ACC112 (cell line): ENCODE measurements at regions not wholly inside any gene's neighbourhood (a gene's known extent, or its start where the extent isn't known, plus 50 kb on each side); places are given as distances from the start of the nearest gene placed in this dataset.

Experiments used
- H2AFZ ChIP-seq: fragments of 200-600 bp; sonication (generic); one replicate; pipeline ENCODE4 v1.6.0; 2017; ENCODE audit warnings: antibody characterized with exemption, low read length; ENCODE audit not compliant: unreplicated experiment
- H3K27ac ChIP-seq: fragments of 200-600 bp; sonication (generic); 2 replicates; pipeline ENCODE4 v1.5.1; 2014; ENCODE audit warnings: low read depth, mild to moderate bottlenecking, antibody characterized with exemption, low read length, moderate library complexity
- H3K27me3 ChIP-seq: fragments of 200-600 bp; sonication (generic); 2 replicates; pipeline ENCODE4 v1.6.1; 2014; ENCODE audit warnings: mild to moderate bottlenecking, antibody characterized with exemption, low read length, moderate library complexity, mixed read lengths; ENCODE audit not compliant: insufficient read depth
- H3K36me3 ChIP-seq: fragments of 200-600 bp; sonication (generic); 2 replicates; pipeline ENCODE4 v1.6.1; 2016; ENCODE audit warnings: mild to moderate bottlenecking, antibody characterized with exemption, low read length, moderate library complexity, mixed read lengths; ENCODE audit not compliant: insufficient read depth
- H3K4me1 ChIP-seq: fragments of 200-600 bp; sonication (generic); one replicate; pipeline ENCODE4 v1.6.1; 2016; ENCODE audit warnings: low read length, mixed read lengths; ENCODE audit not compliant: insufficient read depth, unreplicated experiment, control insufficient read depth
- H3K4me3 ChIP-seq: fragments of 200-600 bp; sonication (generic); 2 replicates; pipeline ENCODE4 v1.5.1; 2014; ENCODE audit warnings: mild to moderate bottlenecking, low read depth, low read length
- H3K79me2 ChIP-seq: fragments of 200-600 bp; sonication (generic); one replicate; pipeline ENCODE4 v1.6.0; 2016; ENCODE audit warnings: low read length; ENCODE audit not compliant: control insufficient read depth, unreplicated experiment, insufficient read depth

DNA sequence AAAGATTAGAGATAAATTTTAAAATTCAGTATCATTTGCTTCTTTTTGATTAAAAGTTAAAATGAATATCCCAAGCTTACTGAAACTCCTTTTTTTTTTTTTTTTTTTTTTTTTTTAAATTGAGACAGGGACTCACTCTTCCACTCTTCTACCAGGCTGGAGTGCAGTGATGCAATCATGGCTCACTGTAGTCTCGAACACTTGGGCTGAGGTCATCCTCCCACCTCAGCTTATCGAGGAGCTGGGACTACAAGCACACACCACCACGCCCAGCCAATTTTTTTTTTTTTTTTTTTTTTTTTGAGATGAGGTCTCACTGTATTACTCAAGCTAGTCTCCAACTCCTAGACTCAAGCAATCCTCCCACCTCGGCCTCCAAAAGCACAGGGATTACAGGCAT lies 92.1 kb upstream of the RGS18 start:
- no peaks in the 10 kb centered on the region for H3K27me3 ChIP-seq
- H3K79me2 ChIP-seq, result no peaks in the 10 kb centered on the region
- H3K27ac ChIP-seq, result no peak overlapping the region
- H2AFZ ChIP-seq, result no peak overlapping the region
- no peaks in the 10 kb centered on the region for H3K36me3 ChIP-seq
- H3K4me1 ChIP-seq, result no peaks in the 10 kb centered on the region
- no peak overlapping the region for H3K4me3 ChIP-seq

DNA sequence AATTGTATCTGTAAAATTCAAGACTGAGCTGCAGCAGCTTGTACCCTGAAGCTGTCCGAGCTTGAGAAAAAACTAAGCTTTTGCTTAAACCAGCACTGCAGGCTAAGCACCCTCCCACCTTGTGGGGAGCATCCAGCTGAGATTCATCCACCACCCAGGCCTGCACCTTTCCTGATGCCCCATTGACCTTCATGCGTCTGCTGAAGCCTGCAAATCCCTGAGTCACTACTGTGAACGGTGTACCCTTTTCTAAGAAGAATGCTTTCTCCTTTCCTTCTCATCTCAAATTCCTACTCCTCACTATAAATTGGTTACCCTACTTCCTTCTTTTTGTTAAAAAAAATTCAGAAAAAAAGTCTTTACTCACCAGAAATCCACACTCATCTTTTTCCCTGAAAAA lies 90.9 kb upstream of the RGS18 start:
- Histone ChIP-seq H3K79me2 (no peaks in the 10 kb centered on the region), H3K4me3 (no peak overlapping the region), H3K27ac (no peak overlapping the region), H2AFZ (no peak overlapping the region), H3K4me1 (no peaks in the 10 kb centered on the region), H3K27me3 (no peaks in the 10 kb centered on the region), H3K36me3 (no peaks in the 10 kb centered on the region)

DNA sequence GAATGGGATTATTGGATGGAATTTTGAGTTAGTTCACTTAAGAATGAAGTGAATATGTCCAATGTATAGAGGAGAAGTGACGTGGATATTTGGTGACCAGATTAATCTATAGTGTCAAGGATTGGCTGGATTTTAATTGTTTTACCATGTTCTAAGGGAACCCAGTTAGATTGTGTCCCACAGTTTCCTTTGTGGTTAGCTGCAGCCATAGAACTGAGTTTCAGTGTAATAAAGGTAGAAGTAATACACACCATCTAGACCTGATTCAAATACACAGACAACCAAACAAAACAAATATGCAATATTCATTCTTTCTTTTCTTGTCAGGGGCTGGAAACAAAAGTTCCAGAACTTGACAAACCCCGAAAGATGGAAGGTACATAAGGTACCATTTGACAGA lies 88.0 kb upstream of the RGS18 start:
- Histone ChIP-seq H3K27me3 (no peaks in the 10 kb centered on the region), H3K36me3 (no peaks in the 10 kb centered on the region), H3K79me2 (no peaks in the 10 kb centered on the region), H3K4me3 (no peak overlapping the region), H3K4me1 (no peaks in the 10 kb centered on the region), H3K27ac (no peak overlapping the region), H2AFZ (no peak overlapping the region)

DNA sequence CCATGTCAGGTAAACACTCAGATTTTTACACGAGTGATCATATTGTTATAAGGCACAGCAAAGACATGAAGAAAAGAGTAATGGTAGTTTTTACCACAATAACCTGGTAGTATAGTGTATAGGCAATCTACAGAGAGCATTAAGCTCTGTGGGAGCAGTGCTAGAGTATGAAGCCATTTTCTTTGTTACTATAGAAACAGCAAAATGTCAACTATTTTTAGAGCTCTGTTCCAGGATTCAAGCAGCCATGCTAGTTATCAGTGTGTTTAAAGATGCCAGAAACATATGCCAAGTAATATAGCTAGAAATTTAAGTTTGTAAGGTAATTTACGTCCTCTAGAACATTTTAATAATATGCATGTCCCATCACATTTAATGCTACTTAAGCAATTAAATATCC lies 77.6 kb upstream of the RGS18 start:
- no peak overlapping the region for H3K4me3 ChIP-seq
- no peak overlapping the region for H3K27ac ChIP-seq
- H2AFZ ChIP-seq, result no peak overlapping the region
- no peaks in the 10 kb centered on the region for H3K36me3 ChIP-seq
- no peaks in the 10 kb centered on the region for H3K4me1 ChIP-seq
- no peaks in the 10 kb centered on the region for H3K27me3 ChIP-seq
- H3K79me2 ChIP-seq, result no peaks in the 10 kb centered on the region

DNA sequence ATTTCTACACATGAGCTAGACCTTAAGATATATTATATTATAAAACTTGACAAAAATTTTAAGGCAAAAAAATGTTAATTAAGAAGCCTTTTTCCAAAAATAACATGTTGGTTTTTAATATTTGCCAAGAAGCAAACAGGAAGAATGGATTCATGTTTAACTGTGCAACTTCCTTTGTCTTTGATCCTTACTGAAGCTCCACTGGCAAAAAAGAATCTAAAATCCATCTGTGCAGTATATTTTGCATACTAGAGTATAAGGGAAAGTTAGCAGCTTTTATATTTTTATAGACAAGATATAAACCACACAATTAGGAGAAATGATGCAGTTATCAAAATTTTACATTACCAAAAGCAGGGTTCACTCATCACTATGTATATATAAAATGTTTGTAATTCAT lies 76.9 kb upstream of the RGS18 start:
- Histone ChIP-seq H2AFZ (no peak overlapping the region), H3K36me3 (no peaks in the 10 kb centered on the region), H3K4me3 (no peak overlapping the region), H3K4me1 (no peaks in the 10 kb centered on the region), H3K27me3 (no peaks in the 10 kb centered on the region), H3K27ac (no peak overlapping the region), H3K79me2 (no peaks in the 10 kb centered on the region)

DNA sequence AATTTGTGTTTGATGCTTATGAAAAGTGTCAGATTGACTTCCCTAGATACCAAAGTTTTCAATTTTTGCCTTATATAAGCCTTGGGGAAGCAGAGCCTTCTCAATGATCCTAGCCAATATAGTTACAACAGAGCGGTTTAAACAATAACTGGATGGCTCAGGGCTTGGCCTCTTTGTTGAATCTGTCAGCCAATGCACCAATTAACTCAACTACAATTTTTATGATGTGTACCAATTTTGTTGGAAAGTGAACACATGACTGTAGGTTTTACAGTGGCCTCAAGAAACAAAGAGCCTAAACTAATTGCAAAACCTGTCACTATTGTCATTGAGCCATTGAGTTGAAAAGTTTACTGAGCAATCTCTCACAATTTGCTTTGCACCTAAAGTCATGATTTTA lies 71.6 kb upstream of the RGS18 start:
- Histone ChIP-seq H3K4me1 (no peaks in the 10 kb centered on the region), H3K79me2 (no peaks in the 10 kb centered on the region), H3K27ac (no peak overlapping the region), H3K36me3 (no peaks in the 10 kb centered on the region), H3K27me3 (no peaks in the 10 kb centered on the region), H3K4me3 (no peak overlapping the region), H2AFZ (no peak overlapping the region)

DNA sequence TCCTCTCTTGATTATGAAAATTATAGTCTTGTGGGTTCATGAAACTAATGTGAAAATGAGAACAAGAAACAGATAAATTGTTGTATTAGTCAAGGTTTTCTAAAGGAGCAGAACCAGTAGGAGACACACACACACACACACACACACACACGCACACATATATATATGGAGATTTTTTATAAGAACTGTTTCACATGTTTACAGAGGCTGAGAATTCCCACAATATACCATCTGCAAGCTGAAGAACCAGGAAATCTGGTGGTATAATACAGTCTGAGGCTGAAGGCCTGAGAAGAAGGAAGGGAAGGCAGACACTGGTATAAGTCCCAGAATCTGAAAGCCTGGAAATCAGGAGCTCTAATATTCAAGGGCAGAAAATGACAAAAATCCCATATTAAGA lies 70.9 kb upstream of the RGS18 start:
- Histone ChIP-seq H3K4me3 (no peak overlapping the region), H3K27me3 (no peaks in the 10 kb centered on the region), H3K79me2 (no peaks in the 10 kb centered on the region), H3K4me1 (no peaks in the 10 kb centered on the region), H2AFZ (no peak overlapping the region), H3K27ac (no peak overlapping the region), H3K36me3 (no peaks in the 10 kb centered on the region)

DNA sequence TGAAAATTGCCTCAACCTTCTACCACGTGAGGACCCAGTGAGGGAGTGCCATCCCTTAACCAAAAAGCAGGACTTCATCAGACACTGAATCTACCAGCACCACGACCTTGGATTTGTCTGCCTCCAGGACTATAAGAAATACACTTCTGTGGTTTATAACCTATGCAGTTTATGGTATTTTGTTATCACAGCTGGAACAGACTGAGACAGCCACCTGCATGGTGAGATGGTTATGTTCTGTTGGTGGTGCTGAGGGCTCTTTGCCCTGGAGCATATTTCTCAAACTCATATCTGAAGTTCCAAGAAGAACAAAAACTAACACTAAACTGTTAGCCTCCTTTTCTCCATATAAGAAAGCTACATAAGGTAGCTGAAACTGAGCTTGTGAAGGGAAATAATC lies 69.8 kb upstream of the RGS18 start:
- Histone ChIP-seq H3K79me2 (no peaks in the 10 kb centered on the region), H3K27ac (no peak overlapping the region), H3K4me1 (no peaks in the 10 kb centered on the region), H3K4me3 (no peak overlapping the region), H3K36me3 (no peaks in the 10 kb centered on the region), H2AFZ (no peak overlapping the region), H3K27me3 (no peaks in the 10 kb centered on the region)

DNA sequence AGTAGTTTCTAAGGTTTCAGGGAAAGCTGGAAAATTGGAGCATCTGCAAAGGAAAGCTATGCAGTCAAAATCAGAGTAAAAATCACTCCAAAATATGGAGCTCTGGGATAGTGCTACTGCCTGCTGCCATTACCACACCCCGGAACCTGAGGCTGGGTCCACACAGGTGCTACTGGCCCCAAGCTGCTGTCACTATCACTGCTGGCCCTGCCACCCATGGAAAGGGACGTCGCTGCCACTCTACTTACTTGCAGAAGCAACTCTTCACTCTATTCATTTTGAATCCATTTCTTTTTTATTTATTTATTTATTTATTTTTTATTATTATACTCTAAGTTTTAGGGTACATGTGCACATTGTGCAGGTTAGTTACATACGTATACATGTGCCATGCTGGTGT lies 60.3 kb upstream of the RGS18 start:
- Histone ChIP-seq H3K79me2 (no peaks in the 10 kb centered on the region), H3K4me3 (no peak overlapping the region), H3K36me3 (no peaks in the 10 kb centered on the region), H3K27me3 (no peaks in the 10 kb centered on the region), H3K4me1 (no peaks in the 10 kb centered on the region), H3K27ac (no peak overlapping the region), H2AFZ (no peak overlapping the region)

DNA sequence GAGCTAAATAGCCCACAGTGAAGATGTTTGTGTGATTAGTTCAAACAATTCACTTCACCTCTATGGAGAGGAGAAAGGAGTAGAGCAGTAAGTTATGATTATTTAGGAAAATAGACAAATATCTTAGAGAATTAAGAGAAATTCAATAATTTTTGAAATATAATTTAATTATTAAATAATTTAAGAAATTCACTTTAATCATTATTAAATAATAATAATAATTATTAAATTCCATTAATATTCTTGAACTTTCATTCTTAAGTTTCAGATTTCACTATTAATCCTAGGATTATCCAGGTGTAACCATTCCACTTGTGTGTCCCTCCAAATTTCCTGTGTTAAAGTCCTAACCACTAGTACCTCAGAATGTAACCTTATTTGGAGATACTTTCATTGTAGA lies 58.9 kb upstream of the RGS18 start:
- H3K4me3 ChIP-seq, result no peak overlapping the region
- no peaks in the 10 kb centered on the region for H3K79me2 ChIP-seq
- H3K27ac ChIP-seq, result no peak overlapping the region
- no peak overlapping the region for H2AFZ ChIP-seq
- H3K27me3 ChIP-seq, result no peaks in the 10 kb centered on the region
- H3K36me3 ChIP-seq, result no peaks in the 10 kb centered on the region
- H3K4me1 ChIP-seq, result peaks cover 5% of the 10 kb centered on the region

DNA sequence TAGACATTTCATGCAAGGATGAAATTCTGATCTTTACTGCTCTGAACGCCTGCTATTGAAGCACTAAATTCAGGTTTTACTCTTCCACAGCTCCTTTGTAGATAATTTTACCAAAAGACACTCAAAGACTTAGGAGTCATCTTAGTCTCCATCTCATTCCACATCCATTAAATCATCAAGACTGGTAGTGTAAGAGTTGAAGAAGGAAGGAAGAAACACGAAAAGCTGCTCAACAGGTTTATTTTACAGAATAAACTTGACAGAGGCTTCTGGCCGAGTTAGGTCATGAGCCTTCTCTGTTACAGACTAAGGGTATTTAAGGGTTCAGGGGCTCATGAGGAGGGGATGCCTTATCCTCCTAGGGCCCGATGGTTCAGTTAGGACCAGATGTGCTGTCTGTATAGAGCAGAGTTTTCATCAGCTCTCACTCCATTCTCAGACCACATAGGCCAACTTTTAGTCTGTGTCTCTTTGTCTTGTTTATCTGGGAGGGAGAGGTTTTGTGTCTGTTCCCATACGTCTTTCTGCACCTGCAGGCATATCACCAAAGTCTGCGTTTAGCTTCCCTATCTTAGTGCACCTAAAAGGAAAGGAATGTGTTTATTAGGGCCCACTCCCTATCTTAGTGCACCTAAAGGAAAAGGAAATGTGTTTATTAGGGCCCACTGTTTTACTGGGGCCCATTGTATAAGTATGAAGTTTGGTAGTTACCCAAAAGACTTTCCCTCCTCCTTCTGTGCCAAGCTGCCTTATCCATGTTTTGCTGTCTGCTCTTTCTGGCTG lies 57.4 kb upstream of the RGS18 start:
- Histone ChIP-seq H3K4me3 (no peak overlapping the region), H3K27ac (no peak overlapping the region), H3K27me3 (no peaks in the 10 kb centered on the region), H3K4me1 (peaks cover 16% of the 10 kb centered on the region), H2AFZ (no peak overlapping the region), H3K79me2 (no peaks in the 10 kb centered on the region), H3K36me3 (no peaks in the 10 kb centered on the region)
